ENCODE measurements at regions not wholly inside any gene's neighbourhood (a gene's known extent, or its start where the extent isn't known, plus 50 kb on each side); places are given as distances from the start of the nearest gene placed in this dataset.

DNA sequence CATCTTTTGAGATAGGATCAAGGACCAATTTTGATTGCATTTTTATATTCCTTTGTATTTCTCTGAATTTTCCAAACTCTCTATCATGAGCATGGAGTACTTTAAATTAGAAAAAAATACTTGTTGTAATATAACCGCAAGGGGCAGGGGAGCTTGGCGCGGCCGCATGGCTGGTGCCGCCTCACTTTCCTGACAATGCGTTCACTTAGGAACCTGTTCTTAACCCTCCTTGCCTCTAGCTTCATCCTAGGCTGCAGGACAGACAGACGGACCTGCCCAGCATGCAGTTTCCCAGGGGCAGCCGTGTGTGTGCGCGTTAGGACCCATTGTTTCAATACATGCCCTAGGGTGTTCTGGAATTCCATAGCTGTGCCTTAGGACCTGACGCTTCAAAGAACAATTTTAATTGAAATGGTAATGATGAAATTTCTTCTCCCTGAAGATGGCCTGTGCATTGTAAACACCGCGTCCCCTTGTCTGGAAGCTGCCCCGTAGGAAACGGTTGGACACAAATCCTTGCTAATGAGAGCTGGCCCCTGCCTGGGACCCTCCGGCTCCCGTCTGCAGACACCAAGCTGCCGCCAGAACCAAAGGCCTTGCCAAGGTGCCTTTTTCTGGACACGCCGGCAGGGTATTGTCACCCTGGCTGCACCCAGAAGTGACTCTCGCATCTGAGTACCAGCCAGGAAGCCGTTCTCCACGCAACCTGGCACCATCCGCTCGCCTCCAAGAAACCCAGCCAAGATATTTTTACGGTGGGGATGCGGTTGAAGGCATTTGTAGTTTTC, 466.4 kb downstream of the NPHP4 start:
- TF ChIP-seq FOXA1 (IDR thresholded peaks at IDR 0.05) (no peak), BHLHE40 (IDR thresholded peaks at IDR 0.05; ENCODE audit: borderline replicate concordance) (no peak), SP1 (IDR thresholded peaks at IDR 0.05) (no peak), FOXM1 (IDR thresholded peaks at IDR 0.05; ENCODE audit: borderline replicate concordance) (no peak), ARNT (IDR thresholded peaks at IDR 0.05) (no peak), LEF1 (IDR thresholded peaks at IDR 0.05; ENCODE audit: borderline replicate concordance) (no peak), ELF4 (IDR thresholded peaks at IDR 0.05) (no peak), TARDBP (IDR thresholded peaks at IDR 0.05) (no peak), FOXK2 (IDR thresholded peaks at IDR 0.05) (no peak), ZNF384 (IDR thresholded peaks at IDR 0.05) (no peak)
- TF ChIP-seq, protein P1, sequence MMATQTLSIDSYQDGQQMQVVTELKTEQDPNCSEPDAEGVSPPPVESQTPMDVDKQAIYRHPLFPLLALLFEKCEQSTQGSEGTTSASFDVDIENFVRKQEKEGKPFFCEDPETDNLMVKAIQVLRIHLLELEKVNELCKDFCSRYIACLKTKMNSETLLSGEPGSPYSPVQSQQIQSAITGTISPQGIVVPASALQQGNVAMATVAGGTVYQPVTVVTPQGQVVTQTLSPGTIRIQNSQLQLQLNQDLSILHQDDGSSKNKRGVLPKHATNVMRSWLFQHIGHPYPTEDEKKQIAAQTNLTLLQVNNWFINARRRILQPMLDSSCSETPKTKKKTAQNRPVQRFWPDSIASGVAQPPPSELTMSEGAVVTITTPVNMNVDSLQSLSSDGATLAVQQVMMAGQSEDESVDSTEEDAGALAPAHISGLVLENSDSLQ (IDR thresholded peaks at IDR 0.05): no peak

Data from HEK293T (cell line).